SH-SY5Y (cell line): ENCODE measurements at regions not wholly inside any gene's neighbourhood (a gene's known extent, or its start where the extent isn't known, plus 50 kb on each side); places are given as distances from the start of the nearest gene placed in this dataset.

ENCODE experiments used
- GATA2 ChIP-seq: IDR thresholded peaks from 2 replicates; pipeline ENCODE4 v1.6.1; 2011; ENCODE audit warnings: mild to moderate bottlenecking, low read depth, low read length
- GATA3 ChIP-seq: IDR thresholded peaks from 2 replicates; pipeline ENCODE4 v1.6.1; 2011; ENCODE audit warnings: low read depth, mild to moderate bottlenecking, low read length, moderate library complexity

DNA sequence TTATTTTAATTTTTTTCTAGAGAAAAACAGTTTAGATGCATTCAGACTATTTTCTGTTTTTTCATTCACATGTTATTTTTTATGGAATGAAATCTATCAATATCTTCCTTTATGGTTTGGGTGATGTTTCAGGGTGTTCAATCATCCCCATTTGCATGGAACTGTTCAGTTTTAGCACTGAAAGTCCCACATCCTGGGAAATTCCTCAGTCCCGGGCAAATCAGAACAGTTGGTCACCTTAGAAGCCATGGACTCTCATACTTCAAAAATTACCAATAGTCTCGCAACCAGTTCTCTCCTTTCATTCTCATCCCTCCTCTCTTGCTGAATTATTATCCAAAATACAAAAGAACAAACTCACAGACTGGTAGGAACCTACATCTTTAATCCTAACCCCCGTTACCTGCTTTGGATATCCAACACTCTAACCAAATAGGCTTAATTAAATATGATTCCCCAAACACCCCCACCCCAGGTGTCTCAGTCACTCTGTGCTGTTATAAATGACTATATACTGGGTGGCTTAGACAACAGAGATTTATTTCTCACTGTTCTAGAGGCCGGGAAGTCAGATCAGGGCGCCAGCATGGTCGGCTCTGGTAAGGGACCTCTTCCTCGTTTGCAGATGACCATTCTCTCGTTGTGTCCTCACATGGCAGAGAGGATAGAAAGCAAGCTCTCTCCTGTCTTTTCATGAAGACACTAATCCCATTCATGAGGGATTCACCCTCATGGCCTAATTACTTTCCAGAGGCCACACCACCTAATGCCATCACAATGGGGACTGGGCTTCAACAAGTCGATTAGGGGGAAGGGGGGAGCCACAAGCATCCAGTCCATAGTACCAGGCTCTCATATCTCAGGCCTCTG lies 57.7 kb upstream of the SLC1A4 start:
- TF ChIP-seq GATA2: no peak
- TF ChIP-seq GATA3: no peak
